ENCODE measurements at regions not wholly inside any gene's neighbourhood (a gene's known extent, or its start where the extent isn't known, plus 50 kb on each side); places are given as distances from the start of the nearest gene placed in this dataset.

- intact Hi-C loops (cut with micrococcal nuclease) = no loop called here
- H3K4me3 ChIP-seq (replicated peaks in 1 of 3; ENCODE audit: low read depth in 2 of 3, low read length in 3 of 3) = no peak overlapping the region
- peaks cover 0 to 4% (median 0%) of the 10 kb centered on the region in 7 donors for H3K9me3 Mint-ChIP-seq
- no peaks in the 10 kb centered on the region for H3K4me1 ChIP-seq (ENCODE audit: control insufficient read depth in 1 of 2, insufficient read depth in 2 of 2, low read length in 2 of 2)
- H3K27me3 ChIP-seq (ENCODE audit: control insufficient read depth in 2 of 2, insufficient read depth in 2 of 2, low read length in 2 of 2) = no peaks in the 10 kb centered on the region
- no peak overlapping the region for H3K27ac Mint-ChIP-seq
- no peak overlapping the region for H3K4me2 ChIP-seq (replicated peaks; ENCODE audit: extremely low read depth, low read length, poor library complexity, severe bottlenecking)
- DNase-seq = no peak
- H3K27me3 Mint-ChIP-seq (ENCODE audit: low read depth in 3 of 3) = no peaks in the 10 kb centered on the region
- H3K36me3 ChIP-seq (replicated peaks in 1 of 2; ENCODE audit: control insufficient read depth in 1 of 2, insufficient read depth in 2 of 2, low read length in 2 of 2) = no peaks in the 10 kb centered on the region
- no peak overlapping the region for H3K27ac ChIP-seq (ENCODE audit: low read depth in 1 of 2, low read length in 2 of 2)
- no peaks in the 10 kb centered on the region for H4K20me1 ChIP-seq (ENCODE audit: insufficient read depth, low read length)
- H3K4me3 Mint-ChIP-seq = no peak overlapping the region
- no CpG with 5 or more reads among the region's 1 CpG for WGBS (ENCODE audit: insufficient coverage)
- no peak for TF ChIP-seq CTCF (IDR thresholded peaks at IDR 0.05)
- H3K9ac ChIP-seq (ENCODE audit: insufficient read depth, low read length, poor library complexity, severe bottlenecking) = no peak overlapping the region
- no peaks in the 10 kb centered on the region for H3K79me2 ChIP-seq (ENCODE audit: insufficient read depth, low read length)
- no peak overlapping the region for H2AFZ ChIP-seq (ENCODE audit: insufficient read depth, low read depth, low read length, poor library complexity, severe bottlenecking)
- H3K36me3 Mint-ChIP-seq = no peaks in the 10 kb centered on the region
- H3K4me1 Mint-ChIP-seq = no peaks in the 10 kb centered on the region
- H3K9me3 ChIP-seq (replicated peaks in 1 of 2; ENCODE audit: control insufficient read depth in 1 of 2, insufficient read depth in 1 of 2, low read length in 2 of 2) = no peaks in the 10 kb centered on the region
Observed at GRCh38 chr18:61203151-61203550, 130.1 kb upstream of the CDH20 start.

- WGBS (ENCODE audit: insufficient coverage) = 85% methylated on average over 2 of the region's 5 CpGs
- Mint-ChIP-seq H3K27ac (no peak overlapping the region), H3K4me1 (no peaks in the 10 kb centered on the region), H3K27me3 (ENCODE audit: low read depth in 3 of 3) (no peaks in the 10 kb centered on the region), H3K36me3 (no peaks in the 10 kb centered on the region), H3K4me3 (no peak overlapping the region), H3K9me3 (peaks cover 4 to 12% (median 8%) of the 10 kb centered on the region in 7 donors)
- Histone ChIP-seq H3K9me3 (replicated peaks in 1 of 2; ENCODE audit: control insufficient read depth in 1 of 2, insufficient read depth in 1 of 2, low read length in 2 of 2) (peaks cover 0 to 13% of the 10 kb centered on the region in 2 donors), H3K27ac (ENCODE audit: low read depth in 1 of 2, low read length in 2 of 2) (no peak overlapping the region), H3K4me2 (replicated peaks; ENCODE audit: extremely low read depth, low read length, poor library complexity, severe bottlenecking) (no peak overlapping the region), H3K4me3 (replicated peaks in 1 of 3; ENCODE audit: low read depth in 2 of 3, low read length in 3 of 3) (no peak overlapping the region), H3K36me3 (replicated peaks in 1 of 2; ENCODE audit: control insufficient read depth in 1 of 2, insufficient read depth in 2 of 2, low read length in 2 of 2) (no peaks in the 10 kb centered on the region), H4K20me1 (ENCODE audit: insufficient read depth, low read length) (no peaks in the 10 kb centered on the region), H2AFZ (ENCODE audit: insufficient read depth, low read depth, low read length, poor library complexity, severe bottlenecking) (no peak overlapping the region), H3K9ac (ENCODE audit: insufficient read depth, low read length, poor library complexity, severe bottlenecking) (no peak overlapping the region), H3K79me2 (ENCODE audit: insufficient read depth, low read length) (no peaks in the 10 kb centered on the region), H3K4me1 (ENCODE audit: control insufficient read depth in 1 of 2, insufficient read depth in 2 of 2, low read length in 2 of 2) (no peaks in the 10 kb centered on the region), H3K27me3 (ENCODE audit: control insufficient read depth in 2 of 2, insufficient read depth in 2 of 2, low read length in 2 of 2) (no peaks in the 10 kb centered on the region)
- intact Hi-C loops (cut with micrococcal nuclease) = no loop called here
- no peak for DNase-seq
- TF ChIP-seq CTCF (IDR thresholded peaks at IDR 0.05) = no peak
Observed at GRCh38 chr18:61209801-61210200, 123.4 kb upstream of the CDH20 start.
